Testis (tissue), 2 donors: ENCODE measurements at regions not wholly inside any gene's neighbourhood (a gene's known extent, or its start where the extent isn't known, plus 50 kb on each side); places are given as distances from the start of the nearest gene placed in this dataset.

Experiments
- POLR2A ChIP-seq: fragments of 450-650 bp; IDR thresholded peaks from one replicate; pipeline ENCODE4 v1.6.1; 2017; ENCODE audit warnings: antibody characterized with exemption, mild to moderate bottlenecking, moderate library complexity
- TF ChIP-seq, protein P1 (sequence below), 3 experiments: fragments of 450-650 bp in 2 of 3; fragments of 200-600 bp in 1 of 3; sonication (generic) in 1 of 3; IDR thresholded peaks; one replicate each; pipeline ENCODE4 v1.5.1; 2016 to 2019; ENCODE audit warnings: antibody characterized with exemption in 3 of 3, mild to moderate bottlenecking in 2 of 3, moderate library complexity in 1 of 3

DNA sequence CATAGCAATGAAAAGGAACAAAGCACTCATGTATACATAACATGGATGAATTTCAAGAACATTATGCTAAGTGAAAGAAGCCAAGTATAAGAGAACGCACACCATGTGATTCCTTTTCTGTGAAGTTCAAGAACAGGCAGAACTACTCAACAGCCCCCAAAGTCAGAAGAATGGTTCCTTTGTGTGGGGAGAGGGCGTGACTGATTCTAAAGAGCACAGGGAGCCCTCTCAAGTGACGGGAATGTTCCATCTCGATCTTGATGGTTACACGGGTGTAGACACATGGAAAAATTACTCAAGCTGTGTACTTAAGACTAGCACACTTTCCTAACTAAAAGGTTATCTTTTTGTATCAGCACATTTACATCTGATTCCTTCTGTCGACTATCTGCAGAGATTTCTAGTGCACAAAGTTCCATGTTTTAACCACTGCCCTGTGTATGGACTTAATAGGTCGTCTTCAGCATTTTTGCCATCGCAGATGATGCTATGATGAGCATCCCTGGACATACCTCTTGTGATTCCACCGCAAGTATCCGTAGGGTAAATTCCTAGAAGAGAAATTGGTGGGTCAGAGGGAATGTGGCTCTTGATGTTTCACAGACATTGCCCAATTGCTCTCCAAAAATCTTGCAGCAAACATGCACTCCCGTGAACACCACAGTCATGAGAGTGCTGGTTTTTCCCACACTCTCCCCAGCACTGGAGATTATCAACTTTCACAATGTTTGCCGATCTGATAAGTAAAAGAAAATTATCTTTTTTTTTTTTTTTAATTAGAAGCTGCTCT lies 279.3 kb downstream of the BMP7 start:
- TF ChIP-seq, protein P1, sequence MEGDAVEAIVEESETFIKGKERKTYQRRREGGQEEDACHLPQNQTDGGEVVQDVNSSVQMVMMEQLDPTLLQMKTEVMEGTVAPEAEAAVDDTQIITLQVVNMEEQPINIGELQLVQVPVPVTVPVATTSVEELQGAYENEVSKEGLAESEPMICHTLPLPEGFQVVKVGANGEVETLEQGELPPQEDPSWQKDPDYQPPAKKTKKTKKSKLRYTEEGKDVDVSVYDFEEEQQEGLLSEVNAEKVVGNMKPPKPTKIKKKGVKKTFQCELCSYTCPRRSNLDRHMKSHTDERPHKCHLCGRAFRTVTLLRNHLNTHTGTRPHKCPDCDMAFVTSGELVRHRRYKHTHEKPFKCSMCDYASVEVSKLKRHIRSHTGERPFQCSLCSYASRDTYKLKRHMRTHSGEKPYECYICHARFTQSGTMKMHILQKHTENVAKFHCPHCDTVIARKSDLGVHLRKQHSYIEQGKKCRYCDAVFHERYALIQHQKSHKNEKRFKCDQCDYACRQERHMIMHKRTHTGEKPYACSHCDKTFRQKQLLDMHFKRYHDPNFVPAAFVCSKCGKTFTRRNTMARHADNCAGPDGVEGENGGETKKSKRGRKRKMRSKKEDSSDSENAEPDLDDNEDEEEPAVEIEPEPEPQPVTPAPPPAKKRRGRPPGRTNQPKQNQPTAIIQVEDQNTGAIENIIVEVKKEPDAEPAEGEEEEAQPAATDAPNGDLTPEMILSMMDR (IDR thresholded peaks at IDR 0.05): no peak
- TF ChIP-seq POLR2A: no peak
